Caki2 (cell line): ENCODE measurements at regions not wholly inside any gene's neighbourhood (a gene's known extent, or its start where the extent isn't known, plus 50 kb on each side); places are given as distances from the start of the nearest gene placed in this dataset.

Experiments used
- DNase-seq: peaks from one replicate; pipeline ENCODE4 v3.0.0-alpha.2; 2015; ENCODE audit warnings: low read depth
- in situ Hi-C: cut with HindIII; loops from 2 replicates; pipeline ENCODE4 v1.10.0; 2016; ENCODE audit warnings: low sequenced_read_pairs, low pct_unique_long_range_greater_than_20kb, mixed read lengths

- in situ Hi-C loops, result no loop called here
- no peak for DNase-seq
Measured at GRCh38 chr13:109436055-109436622, 350.2 kb downstream of the IRS2 start.

GRCh38 chr13:109431217-109431616 lies 355.2 kb downstream of the IRS2 start:
- no peak for DNase-seq
- in situ Hi-C loops, result no loop called here

- in situ Hi-C loops, result no loop called here
- DNase-seq, result no peak
Measured at GRCh38 chr13:109428146-109428545, 358.2 kb downstream of the IRS2 start.

- no peak for DNase-seq
- in situ Hi-C loops, result no loop called here
Measured at GRCh38 chr13:109427695-109428094, 358.7 kb downstream of the IRS2 start.

GRCh38 chr13:109427148-109427547 lies 359.2 kb downstream of the IRS2 start:
- in situ Hi-C loops, result no loop called here
- DNase-seq, result no peak

GRCh38 chr13:109426690-109426990 lies 359.7 kb downstream of the IRS2 start:
- in situ Hi-C loops, result no loop called here
- no peak for DNase-seq

- in situ Hi-C loops, result no loop called here
- no peak for DNase-seq
Measured at GRCh38 chr13:109425821-109426689, 360.3 kb downstream of the IRS2 start.

GRCh38 chr13:109422161-109422560 lies 364.2 kb downstream of the IRS2 start:
- DNase-seq, result no peak
- in situ Hi-C loops, result no loop called here

GRCh38 chr13:109419896-109420295 lies 366.5 kb downstream of the IRS2 start:
- DNase-seq, result no peak
- in situ Hi-C loops, result no loop called here

GRCh38 chr13:109418111-109418510 lies 368.3 kb downstream of the IRS2 start:
- DNase-seq, result no peak
- in situ Hi-C loops, result no loop called here

- in situ Hi-C loops, result no loop called here
- no peak for DNase-seq
Measured at GRCh38 chr13:109416001-109416400, 370.4 kb downstream of the IRS2 start.

GRCh38 chr13:109415057-109415456 lies 371.3 kb downstream of the IRS2 start:
- no peak for DNase-seq
- in situ Hi-C loops, result no loop called here

GRCh38 chr13:109412283-109412901 lies 374.0 kb downstream of the IRS2 start:
- DNase-seq, result no peak
- in situ Hi-C loops, result no loop called here

GRCh38 chr13:109410868-109411267 lies 375.5 kb downstream of the IRS2 start:
- DNase-seq, result no peak
- in situ Hi-C loops, result no loop called here

- in situ Hi-C loops, result no loop called here
- DNase-seq, result no peak
Measured at GRCh38 chr13:109408591-109409382, 377.6 kb downstream of the IRS2 start.

- in situ Hi-C loops, result no loop called here
- no peak for DNase-seq
Measured at GRCh38 chr13:109406376-109406992, 379.9 kb downstream of the IRS2 start.

- DNase-seq, result no peak
- in situ Hi-C loops, result no loop called here
Measured at GRCh38 chr13:109403012-109403421, 383.4 kb downstream of the IRS2 start.

GRCh38 chr13:109401891-109402290 lies 384.5 kb downstream of the IRS2 start:
- DNase-seq, result no peak
- in situ Hi-C loops, result no loop called here

- in situ Hi-C loops, result no loop called here
- DNase-seq, result no peak
Measured at GRCh38 chr13:109401307-109401706, 385.1 kb downstream of the IRS2 start.
